ENCODE measurements at regions not wholly inside any gene's neighbourhood (a gene's known extent, or its start where the extent isn't known, plus 50 kb on each side); places are given as distances from the start of the nearest gene placed in this dataset.

DNA sequence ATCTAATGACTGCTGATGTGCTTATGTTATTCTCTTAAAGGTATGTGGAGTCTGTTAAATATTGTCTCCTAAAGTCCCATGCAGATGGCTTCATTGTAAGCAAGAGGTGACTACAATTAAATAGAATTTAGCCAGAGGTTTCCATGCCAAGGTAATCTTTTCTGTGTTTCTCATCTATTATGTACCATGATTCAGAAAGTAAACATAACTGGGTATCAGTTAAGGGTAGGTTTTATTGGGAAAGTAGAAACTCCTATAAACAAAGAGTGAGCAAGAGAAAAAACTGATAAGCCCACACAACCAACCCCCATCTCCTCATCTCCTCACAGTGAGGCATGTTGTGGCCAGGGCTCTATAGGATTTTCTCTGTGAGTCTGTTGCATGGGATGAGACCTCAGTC is 611.7 kb downstream of the SNAPC1 start:
- Histone ChIP-seq H3K4me3 (no peak overlapping the region), H3K27me3 (ENCODE audit: control insufficient read depth in 3 of 3, insufficient read depth in 3 of 3, low read length in 2 of 3) (no peaks in the 10 kb centered on the region), H3K4me1 (ENCODE audit: control insufficient read depth in 5 of 5, insufficient read depth in 5 of 5, low read length in 5 of 5) (no peaks in the 10 kb centered on the region), H3K9ac (ENCODE audit: insufficient read depth in 1 of 2, low read length in 2 of 2) (no peak overlapping the region), H3K36me3 (ENCODE audit: control insufficient read depth in 4 of 4, insufficient read depth in 4 of 4, low read length in 4 of 4) (no peaks in the 10 kb centered on the region), H3K27ac (ENCODE audit: low read depth in 1 of 2, low read length in 1 of 2) (no peak overlapping the region), H3K9me3 (ENCODE audit: control insufficient read depth in 4 of 4, insufficient read depth in 3 of 4, low read length in 3 of 4) (peaks cover 0 to 2% (median 0%) of the 10 kb centered on the region in 4 donors)
- DNase-seq (no peak), ATAC-seq (ENCODE audit: insufficient read depth, low FRiP score) (no peak)
- TF ChIP-seq, protein P1, sequence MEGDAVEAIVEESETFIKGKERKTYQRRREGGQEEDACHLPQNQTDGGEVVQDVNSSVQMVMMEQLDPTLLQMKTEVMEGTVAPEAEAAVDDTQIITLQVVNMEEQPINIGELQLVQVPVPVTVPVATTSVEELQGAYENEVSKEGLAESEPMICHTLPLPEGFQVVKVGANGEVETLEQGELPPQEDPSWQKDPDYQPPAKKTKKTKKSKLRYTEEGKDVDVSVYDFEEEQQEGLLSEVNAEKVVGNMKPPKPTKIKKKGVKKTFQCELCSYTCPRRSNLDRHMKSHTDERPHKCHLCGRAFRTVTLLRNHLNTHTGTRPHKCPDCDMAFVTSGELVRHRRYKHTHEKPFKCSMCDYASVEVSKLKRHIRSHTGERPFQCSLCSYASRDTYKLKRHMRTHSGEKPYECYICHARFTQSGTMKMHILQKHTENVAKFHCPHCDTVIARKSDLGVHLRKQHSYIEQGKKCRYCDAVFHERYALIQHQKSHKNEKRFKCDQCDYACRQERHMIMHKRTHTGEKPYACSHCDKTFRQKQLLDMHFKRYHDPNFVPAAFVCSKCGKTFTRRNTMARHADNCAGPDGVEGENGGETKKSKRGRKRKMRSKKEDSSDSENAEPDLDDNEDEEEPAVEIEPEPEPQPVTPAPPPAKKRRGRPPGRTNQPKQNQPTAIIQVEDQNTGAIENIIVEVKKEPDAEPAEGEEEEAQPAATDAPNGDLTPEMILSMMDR (IDR thresholded peaks at IDR 0.05; ENCODE audit: control extremely low read depth, extremely low read depth), result no peak

- DNase-seq, result peak in 1 of 3 donors; percentile 4
- TF ChIP-seq, protein P1 (IDR thresholded peaks at IDR 0.05; ENCODE audit: control extremely low read depth, extremely low read depth), result no peak
- H3K9ac ChIP-seq (ENCODE audit: insufficient read depth in 1 of 2, low read length in 2 of 2), result no peak overlapping the region
- no peaks in the 10 kb centered on the region for H3K4me1 ChIP-seq (ENCODE audit: control insufficient read depth in 5 of 5, insufficient read depth in 5 of 5, low read length in 5 of 5)
- WGBS, 2 donors, result 85 to 92% methylated on average over 2 of the region's 2 CpGs
- H3K4me3 ChIP-seq, result no peak overlapping the region
- no peaks in the 10 kb centered on the region for H3K36me3 ChIP-seq (ENCODE audit: control insufficient read depth in 4 of 4, insufficient read depth in 4 of 4, low read length in 4 of 4)
- no peaks in the 10 kb centered on the region for H3K27me3 ChIP-seq (ENCODE audit: control insufficient read depth in 3 of 3, insufficient read depth in 3 of 3, low read length in 2 of 3)
- no peak for ATAC-seq (ENCODE audit: insufficient read depth, low FRiP score)
- H3K27ac ChIP-seq (ENCODE audit: low read depth in 1 of 2, low read length in 1 of 2), result no peak overlapping the region
- H3K9me3 ChIP-seq (ENCODE audit: control insufficient read depth in 4 of 4, insufficient read depth in 3 of 4, low read length in 3 of 4), result peaks cover 0 to 2% (median 0%) of the 10 kb centered on the region in 4 donors
Observed at GRCh38 chr14:62378057-62378456, 615.8 kb downstream of the SNAPC1 start.

GRCh38 chr14:62381311-62382070 is 619.3 kb downstream of the SNAPC1 start:
- H3K27me3 ChIP-seq (ENCODE audit: control insufficient read depth in 3 of 3, insufficient read depth in 3 of 3, low read length in 2 of 3), result no peaks in the 10 kb centered on the region
- no peak overlapping the region for H3K4me3 ChIP-seq
- no peaks in the 10 kb centered on the region for H3K4me1 ChIP-seq (ENCODE audit: control insufficient read depth in 5 of 5, insufficient read depth in 5 of 5, low read length in 5 of 5)
- no peak overlapping the region for H3K9ac ChIP-seq (ENCODE audit: insufficient read depth in 1 of 2, low read length in 2 of 2)
- WGBS, 2 donors, result 74 to 79% methylated on average over 8 of the region's 8 CpGs
- TF ChIP-seq, protein P1 (IDR thresholded peaks at IDR 0.05; ENCODE audit: control extremely low read depth, extremely low read depth), result no peak
- no peak overlapping the region for H3K27ac ChIP-seq (ENCODE audit: low read depth in 1 of 2, low read length in 1 of 2)
- DNase-seq (no peak), ATAC-seq (ENCODE audit: insufficient read depth, low FRiP score) (no peak)
- H3K9me3 ChIP-seq (ENCODE audit: control insufficient read depth in 4 of 4, insufficient read depth in 3 of 4, low read length in 3 of 4), result no peaks in the 10 kb centered on the region
- H3K36me3 ChIP-seq (ENCODE audit: control insufficient read depth in 4 of 4, insufficient read depth in 4 of 4, low read length in 4 of 4), result no peaks in the 10 kb centered on the region

DNA sequence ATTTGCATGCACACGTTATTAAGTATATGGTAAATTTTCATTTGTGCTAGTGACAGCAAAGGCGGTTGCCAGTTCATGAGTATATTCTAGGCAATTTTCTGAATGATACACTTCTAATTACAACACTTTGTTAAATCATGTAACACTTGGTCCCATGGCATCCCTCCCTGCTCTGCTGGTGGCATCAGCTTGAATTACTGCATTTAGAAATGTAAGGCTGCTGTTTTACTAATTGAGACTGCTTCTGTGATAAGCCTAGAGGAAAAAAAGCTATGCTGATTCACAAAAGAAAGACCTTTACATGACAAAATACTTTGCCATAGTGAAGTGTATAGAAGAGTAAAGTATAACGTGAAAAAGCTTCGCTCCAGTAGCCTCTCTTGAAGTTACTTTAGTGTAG is 636.1 kb downstream of the KCNH5 start:
- no peak for DNase-seq
- Histone ChIP-seq H3K4me3 (no peak overlapping the region), H3K36me3 (ENCODE audit: control insufficient read depth in 4 of 4, insufficient read depth in 4 of 4, low read length in 4 of 4) (no peaks in the 10 kb centered on the region), H3K9me3 (ENCODE audit: control insufficient read depth in 4 of 4, insufficient read depth in 3 of 4, low read length in 3 of 4) (no peaks in the 10 kb centered on the region), H3K27ac (ENCODE audit: low read depth in 1 of 2, low read length in 1 of 2) (no peak overlapping the region), H3K27me3 (ENCODE audit: control insufficient read depth in 3 of 3, insufficient read depth in 3 of 3, low read length in 2 of 3) (no peaks in the 10 kb centered on the region), H3K9ac (ENCODE audit: insufficient read depth in 1 of 2, low read length in 2 of 2) (no peak overlapping the region), H3K4me1 (ENCODE audit: control insufficient read depth in 5 of 5, insufficient read depth in 5 of 5, low read length in 5 of 5) (peaks cover 0 to 11% (median 0%) of the 10 kb centered on the region in 5 donors)
- no peak for ATAC-seq (ENCODE audit: insufficient read depth, low FRiP score)
- WGBS, 2 donors, result 68 to 75% methylated on average over 4 of the region's 4 CpGs
- TF ChIP-seq, protein P1 (IDR thresholded peaks at IDR 0.05; ENCODE audit: control extremely low read depth, extremely low read depth), result no peak
